Activated CD8-positive, alpha-beta memory T cell treated with anti-CD3 and anti-CD28 coated beads, Interleukin-2, amount 50 U/mL, for 4 hours (primary cell): ENCODE measurements at regions not wholly inside any gene's neighbourhood (a gene's known extent, or its start where the extent isn't known, plus 50 kb on each side); places are given as distances from the start of the nearest gene placed in this dataset.
A peak's percentile ranks its signal among the peaks of the same experiment; 100 is the strongest.

Source experiments
- DNase-seq: peaks from one replicate; pipeline ENCODE4 v3.0.0-alpha.2; 2020

DNA sequence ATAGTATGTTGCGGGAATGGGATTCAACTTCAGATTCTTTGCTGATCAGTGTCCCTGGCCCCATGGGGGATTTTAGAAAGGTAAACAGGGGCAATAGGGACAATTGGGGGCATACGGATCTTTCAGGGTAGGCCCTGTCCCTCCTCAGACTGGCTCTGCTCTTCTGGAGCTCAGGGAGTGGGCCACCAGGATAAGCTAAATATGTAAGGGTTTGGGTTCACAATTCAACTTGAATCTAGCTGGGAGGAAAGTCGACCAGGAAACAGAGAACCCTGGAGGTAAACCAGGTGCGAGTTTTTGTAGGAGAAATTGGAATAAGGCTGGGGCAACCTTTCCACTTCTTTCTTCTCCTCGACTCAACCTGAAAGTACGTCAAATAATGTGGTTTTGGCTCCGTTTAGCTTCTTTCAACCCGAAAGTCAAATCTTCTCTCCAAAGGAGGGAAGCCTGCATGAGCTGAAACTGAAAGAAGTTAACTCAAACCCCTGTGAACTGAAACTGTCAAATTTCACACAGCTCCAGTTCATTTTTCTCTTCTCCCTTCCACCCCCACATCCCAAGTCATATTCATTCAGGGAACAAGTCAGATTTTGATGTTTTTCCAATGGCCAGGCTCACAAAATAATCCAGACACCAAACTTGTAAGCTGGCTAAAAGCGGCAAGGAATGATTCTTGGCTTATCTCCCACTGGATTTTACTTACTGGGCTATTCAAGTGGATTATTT lies 278.2 kb downstream of the CLIC5 start:
- DNase-seq, result no peak

DNA sequence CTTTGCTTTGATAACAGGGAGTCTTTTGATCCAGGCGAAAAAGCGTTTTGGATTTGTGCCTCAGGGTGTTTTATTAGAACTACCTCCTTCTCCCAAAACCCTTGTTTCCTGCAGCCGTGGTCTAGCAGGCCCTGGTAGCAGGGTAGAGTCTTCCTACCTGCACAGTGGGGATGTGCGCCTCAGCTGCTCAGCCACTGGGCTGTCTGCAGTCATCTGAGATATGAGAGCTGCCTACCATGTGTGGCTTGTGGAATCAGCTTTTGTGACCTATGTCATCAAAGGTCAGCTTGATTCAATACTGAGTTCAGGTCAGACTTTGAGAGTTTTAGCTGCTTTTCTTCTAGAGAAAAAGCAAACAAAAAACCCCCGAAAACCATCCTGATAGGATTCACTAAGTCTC lies 279.5 kb downstream of the CLIC5 start:
- DNase-seq, result no peak

DNA sequence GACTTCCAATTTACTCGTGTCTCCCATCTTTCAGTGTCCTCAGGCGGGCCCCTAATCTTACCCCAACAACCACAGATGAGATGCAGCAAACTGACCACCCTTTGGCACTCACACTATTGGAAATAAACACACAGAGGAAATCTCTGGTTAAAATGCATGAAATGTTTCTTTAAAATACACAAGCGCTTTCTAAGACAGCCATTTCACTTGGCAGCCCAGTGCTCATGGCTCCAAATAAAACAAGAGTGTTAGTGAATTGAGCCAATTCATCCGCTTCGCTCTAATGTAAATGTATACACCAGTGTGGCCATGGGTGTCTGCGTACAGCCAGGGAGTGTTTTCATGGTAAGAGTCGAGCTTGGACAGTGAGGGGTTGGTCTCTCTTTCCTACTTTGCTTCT lies 282.9 kb downstream of the CLIC5 start:
- no peak for DNase-seq

DNA sequence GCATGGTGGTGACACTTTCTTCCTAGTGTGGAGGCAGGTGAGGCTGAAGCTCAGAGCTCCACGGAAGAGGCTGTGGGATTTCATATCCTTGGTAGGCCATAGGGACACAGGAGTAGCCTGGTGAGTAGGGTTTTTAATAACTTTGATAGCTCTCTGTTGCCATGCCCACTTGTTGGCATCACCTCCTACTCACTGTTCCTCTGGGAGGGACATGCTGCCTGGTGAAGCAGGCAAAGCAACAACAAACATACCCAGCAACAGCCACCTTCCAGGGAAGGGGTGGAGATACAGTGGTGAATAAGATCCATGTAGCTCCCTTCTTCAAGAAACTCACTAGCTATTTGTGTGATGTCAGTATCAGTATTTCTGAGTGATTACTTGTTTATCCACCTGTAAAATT lies 285.4 kb downstream of the CLIC5 start:
- no peak for DNase-seq

DNA sequence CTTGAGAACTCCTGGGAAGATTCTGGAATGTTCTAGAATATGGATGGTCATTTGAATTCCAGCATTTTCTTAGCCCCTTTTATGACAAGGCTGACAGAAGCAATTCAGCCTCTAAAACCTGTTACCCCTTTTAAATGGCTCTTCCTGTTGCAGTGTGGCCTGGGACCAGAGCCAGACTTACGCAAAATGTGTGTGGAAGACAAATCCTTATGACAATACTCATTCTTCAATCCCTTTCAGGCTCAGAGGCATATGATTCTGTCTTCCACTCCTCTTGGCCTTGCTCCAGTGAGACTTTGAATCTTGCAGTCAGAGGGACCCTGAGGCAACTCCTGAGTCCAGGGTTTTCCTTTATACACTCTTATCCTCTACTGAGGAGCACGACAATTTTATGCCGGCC lies 287.0 kb downstream of the CLIC5 start:
- no peak for DNase-seq

DNA sequence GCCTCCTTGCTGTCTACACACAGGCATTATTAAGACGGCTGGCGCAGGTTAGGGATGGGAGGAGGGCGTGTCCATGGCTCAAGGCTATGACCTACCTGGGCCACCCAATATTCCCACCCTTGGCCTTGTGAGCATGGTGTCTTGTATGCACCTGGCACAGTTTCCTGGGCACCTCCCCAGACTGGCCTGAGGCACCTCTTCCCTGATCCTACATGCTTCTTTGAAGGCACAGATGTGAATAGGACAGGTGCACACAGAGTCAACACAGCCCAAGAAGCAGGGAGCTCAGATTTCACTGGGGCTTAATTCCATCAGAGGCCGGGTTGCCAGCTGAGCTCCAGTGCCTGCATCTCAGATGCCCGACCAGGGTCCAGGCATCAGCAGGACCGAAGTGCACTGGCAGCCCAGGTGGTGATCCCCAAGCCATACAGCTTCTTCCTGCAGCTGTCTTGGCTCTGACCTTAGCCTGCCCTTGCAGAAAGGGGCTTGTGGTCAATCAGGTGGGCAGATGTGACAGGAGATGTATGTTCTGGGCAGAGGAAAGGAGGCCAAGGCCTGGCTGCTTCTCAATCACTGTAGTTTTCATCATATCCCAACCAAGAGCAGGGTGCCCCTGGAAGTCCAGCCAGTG lies 287.7 kb downstream of the CLIC5 start:
- DNase-seq, result no peak

DNA sequence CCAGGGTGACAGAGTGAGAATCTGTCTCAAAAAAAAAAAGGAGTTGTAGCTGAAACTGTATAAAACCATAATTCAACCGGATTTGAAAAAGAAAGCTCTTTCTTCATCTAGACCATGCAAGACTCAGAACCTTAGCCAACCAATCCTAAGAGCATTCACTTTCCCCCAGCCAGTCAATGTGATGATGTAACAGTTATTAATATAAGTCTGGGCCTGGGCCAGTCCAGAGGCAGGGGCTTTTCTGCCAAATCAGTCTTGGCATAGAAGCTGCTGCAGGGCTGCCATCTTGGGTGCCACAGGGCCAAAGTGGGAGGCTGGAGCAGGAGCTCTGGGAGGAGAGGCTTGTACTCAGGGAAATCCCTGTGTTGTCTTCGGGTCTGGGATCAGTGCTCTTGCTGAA lies 288.4 kb downstream of the CLIC5 start:
- no peak for DNase-seq

DNA sequence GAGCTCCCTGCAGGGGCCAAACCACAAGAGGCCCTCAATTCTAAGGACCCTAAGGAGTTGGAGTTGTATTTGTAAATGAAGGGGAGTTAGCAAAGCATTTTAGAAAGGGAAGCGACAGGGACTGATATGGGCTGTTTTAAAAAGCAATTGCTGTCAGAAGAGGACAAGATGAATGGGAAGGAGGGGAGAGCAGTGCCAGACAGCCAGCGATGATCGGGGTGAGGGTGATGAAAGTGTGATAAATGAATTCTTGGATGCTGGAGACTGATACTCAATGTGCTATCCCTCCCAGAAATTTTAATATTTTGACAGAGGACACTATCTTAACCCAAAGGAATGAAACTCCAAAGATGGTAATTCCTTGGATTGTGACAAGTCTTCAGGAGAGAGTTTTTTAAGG lies 289.2 kb downstream of the CLIC5 start:
- DNase-seq, result no peak

DNA sequence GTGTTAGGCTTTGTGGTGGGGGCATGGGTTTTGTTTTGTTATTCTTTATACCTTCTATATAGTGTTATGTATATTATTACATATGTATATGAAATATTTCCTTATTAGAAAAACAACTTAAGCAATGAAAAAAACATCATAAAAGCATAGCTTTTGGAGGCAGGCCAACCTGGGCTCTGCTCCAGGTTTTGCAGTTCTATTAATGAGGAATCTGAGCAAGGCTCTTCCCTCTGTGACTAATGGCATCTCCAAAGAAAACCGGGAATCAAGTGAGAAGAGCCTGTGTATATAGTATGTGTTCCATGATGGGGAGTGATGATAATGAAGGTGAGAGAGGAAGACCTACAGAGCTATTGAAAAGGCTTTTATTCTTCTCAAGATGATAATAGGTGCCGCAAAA lies 291.1 kb downstream of the CLIC5 start:
- no peak for DNase-seq

DNA sequence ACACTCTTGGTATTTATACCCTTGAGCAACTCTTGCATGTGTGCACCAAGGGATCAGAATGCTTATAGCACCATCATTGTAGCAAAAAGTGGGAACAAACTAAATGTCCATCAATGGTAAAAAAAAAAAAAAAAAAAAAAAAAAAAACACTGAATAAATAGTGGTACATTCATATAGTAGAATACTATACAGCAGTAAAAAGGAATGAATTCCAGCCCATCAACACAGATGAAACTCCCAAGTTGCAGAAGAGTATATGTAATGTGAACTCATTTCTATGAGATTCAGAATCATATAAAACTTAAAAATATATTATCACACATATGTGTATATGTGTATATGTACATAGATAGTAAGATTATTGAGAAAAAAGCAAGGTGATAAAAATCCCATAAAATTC lies 291.6 kb downstream of the CLIC5 start:
- no peak for DNase-seq

DNA sequence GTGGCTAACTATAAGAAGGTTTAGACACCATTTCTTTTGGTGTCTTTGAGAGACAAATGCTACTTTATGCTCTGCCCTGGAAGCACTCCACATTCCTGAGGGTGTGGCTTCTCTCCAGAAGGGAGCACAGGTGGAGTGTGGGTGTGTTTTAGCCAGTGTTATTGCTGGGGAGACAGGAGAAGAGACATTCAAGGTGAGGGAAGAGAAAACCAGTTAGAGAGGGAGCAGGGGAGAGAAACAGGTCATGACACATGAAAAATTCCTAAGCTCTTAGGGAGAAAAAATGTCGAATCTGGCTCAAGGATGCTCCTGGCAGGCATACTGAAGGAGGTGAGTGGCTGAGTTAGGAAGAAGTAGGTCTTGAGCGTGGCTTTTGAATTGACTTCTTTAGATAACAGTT lies 292.8 kb downstream of the CLIC5 start:
- DNase-seq, result no peak

DNA sequence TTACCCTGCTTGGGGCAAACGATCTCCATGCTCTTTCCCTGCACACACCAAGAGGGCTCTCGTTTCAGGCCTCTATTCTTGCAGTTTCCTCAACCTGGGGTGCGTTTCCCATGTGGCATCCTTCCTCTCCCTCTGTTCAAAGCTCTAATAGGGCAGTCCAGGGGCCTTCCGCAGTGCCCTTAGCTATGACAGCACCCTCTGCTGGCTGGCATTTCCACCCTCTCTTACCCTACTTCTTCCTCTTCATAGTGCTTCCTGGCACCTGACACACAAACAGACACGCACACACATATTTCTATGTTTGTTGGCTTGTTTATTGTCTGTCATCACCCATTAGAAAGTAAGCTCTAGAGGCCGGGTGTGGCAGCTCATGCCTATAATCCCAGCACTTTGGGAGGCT lies 294.0 kb downstream of the CLIC5 start:
- DNase-seq, result no peak

DNA sequence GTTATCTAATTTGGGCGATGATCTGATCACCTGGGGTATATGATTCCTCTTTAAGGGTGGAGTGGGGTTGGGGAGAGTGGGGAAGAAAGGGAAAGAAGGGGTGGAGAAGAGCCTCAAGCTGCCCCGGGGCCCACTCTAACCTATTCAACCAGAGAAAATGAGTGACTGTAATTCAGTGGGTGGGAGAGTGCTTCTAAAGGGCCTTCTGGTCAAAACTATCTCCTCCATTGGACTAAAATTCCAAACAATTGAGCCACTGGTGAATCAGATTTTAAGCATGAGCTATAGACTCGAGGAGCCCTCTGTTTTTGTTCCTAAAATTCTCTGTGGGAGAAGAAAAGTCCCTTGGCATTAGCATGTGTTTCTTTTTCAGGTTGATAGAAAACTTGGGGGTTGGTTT lies 296.8 kb downstream of the CLIC5 start:
- DNase-seq, result no peak

DNA sequence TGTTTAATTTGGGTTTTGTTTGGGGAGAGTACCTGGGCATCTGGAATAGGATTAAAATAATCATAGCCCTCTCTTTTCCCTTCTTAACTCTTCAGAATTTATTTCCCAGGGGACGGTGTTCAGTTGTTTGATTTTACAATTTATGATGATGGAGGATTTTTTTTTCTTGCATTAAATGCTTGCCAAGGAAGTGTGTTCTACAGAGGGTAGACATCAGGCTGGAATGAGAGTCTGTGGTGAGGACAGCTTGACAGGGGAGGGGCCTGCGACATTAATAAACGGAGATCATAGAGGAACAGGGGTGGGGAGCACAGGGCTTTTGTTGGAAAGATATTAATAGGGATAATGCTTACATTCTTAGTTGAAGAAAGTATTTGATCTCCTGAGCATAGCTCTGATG lies 297.5 kb downstream of the CLIC5 start:
- DNase-seq, result no peak

DNA sequence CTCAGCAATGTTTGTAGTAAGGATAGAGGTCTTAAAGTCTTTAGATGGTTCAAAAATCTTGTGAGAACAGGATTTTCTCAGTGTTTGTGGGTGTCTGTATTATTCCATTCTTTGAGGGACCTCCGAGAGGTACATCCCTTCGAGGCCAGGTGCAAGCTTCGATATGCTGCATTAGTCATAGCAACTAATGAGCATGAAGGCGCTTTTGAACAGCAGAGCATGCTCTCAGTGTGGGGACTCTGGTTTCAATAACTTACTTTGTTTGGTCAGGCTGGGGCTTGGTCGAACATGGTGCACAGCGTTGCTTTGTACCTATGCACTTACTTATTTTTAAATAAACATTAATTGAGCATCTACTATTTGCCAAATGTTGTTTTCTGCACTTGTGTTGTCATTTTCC lies 297.9 kb downstream of the CLIC5 start:
- DNase-seq, result no peak

DNA sequence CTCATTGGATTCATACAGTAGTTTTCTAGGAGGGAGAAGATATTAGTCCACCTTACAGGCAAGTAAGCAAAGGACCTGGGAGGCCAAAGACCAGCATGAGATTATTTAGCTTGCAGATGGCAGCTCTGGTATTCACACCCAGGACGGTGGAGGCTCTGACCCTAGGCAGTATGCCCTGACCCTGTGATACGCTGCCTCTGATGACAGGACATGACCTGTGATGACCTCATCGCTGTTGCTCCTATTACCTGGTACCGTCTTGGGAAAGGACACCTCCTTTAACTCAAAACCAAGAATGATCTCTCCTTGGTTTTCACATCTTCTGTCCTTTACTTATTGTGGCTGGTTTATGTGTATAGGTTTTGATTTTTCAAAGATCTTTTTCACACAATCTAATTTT lies 298.6 kb downstream of the CLIC5 start:
- DNase-seq, result no peak

DNA sequence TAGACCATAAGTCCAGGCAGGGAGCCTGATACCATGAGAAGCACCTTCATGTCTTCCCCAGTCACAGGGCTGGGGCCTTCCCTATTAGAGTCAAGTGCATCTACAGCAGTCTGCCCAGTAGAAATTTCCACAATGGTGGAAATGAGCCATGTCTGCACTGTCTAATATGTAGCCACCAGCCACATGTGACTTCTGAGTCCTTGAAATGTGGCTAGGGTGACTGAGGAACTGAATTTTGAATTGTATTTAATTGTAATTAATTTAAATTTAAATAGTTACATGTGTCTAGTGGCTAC lies 300.2 kb downstream of the CLIC5 start:
- no peak for DNase-seq

DNA sequence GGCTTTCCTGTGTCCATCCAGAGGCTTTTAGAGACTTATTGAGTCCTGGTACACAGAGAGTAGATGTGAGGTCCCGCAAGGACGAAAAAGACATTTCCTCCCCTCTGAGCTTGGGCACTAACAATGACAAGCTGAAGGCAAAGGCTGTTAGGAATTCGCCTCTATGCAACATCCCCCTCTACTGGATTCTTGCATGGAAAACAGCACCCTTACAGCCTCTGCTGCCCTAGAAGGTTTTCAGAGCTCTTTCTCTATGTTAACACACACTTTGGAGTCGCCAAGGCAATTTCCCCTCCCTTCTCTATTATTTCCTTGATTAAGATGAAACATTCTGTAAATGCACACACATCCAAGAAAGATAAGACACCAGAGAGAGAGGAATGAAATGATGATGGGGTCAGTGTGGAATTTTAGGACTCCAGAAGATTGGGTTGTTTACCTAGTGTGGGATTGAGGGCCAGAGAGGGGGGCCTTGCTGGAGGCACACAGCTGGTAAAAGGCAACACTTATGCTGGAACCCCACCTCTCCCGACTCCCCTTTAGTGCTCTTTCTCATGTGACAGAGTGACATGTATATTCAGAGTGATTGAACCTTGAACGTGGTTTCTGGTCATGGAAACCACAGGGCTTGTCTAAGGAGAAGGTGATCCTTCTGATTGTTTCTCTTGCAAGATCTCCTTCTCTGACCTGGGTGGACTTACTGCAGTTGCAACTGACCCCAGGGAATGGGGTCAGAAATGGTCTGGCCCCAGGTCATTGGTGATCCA lies 300.7 kb downstream of the CLIC5 start:
- DNase-seq, result peak; percentile 33

DNA sequence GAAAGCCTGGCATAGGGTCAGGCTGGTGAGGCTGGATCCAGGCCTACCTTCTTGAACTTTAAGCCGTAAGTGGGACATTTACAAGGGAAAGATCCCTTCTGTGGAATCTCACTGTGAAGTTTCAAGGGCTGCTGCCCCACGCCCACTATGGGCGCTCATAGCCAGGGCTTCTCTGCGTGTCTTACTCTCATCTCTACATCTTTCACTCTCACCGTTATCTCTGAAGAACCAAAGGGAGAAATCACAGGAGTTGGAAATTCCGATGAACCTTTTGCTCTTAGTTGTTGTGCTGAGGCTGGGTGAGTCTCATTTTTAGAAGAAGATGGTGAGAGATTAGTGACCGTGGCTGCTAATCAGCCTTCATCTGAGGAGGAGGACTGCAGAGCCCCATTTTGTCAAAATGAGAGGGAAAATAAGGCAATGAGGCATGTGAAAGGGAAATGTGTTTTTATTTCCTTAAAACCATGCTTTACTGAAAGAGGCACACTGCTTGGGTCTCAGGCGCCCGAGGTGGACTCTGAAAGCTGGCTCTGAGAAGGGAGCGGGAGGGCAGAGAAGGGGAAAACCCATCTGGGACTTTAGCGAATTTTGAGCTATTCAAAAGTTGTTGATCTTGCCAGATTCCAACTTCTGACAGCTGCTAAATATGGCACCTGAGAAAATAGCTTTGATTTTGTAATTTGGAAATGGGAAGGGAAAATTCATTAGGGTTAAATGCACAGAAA lies 301.5 kb downstream of the CLIC5 start:
- no peak for DNase-seq
